Ishikawa (cell line): ENCODE measurements at regions not wholly inside any gene's neighbourhood (a gene's known extent, or its start where the extent isn't known, plus 50 kb on each side); places are given as distances from the start of the nearest gene placed in this dataset.

Experiments used
- CEBPB ChIP-seq: IDR thresholded peaks from 2 replicates; pipeline ENCODE4 v1.6.1; 2012
- CREB1 ChIP-seq: IDR thresholded peaks from 2 replicates; pipeline ENCODE4 v1.6.1; 2012; ENCODE audit warnings: low read depth
- EGR1 ChIP-seq: IDR thresholded peaks from 2 replicates; pipeline ENCODE4 v1.6.1; 2012
- EP300 ChIP-seq: IDR thresholded peaks from 2 replicates; pipeline ENCODE4 v1.6.1; 2012; ENCODE audit warnings: borderline replicate concordance
- FOXM1 ChIP-seq: IDR thresholded peaks from 2 replicates; pipeline ENCODE4 v1.6.1; 2012; ENCODE audit warnings: low read depth, borderline replicate concordance
- RAD21 ChIP-seq: IDR thresholded peaks from 2 replicates; pipeline ENCODE4 v1.6.1; 2012; ENCODE audit warnings: low read depth
- TAF1 ChIP-seq: IDR thresholded peaks from 2 replicates; pipeline ENCODE4 v1.6.1; 2012; ENCODE audit warnings: low read depth, mild to moderate bottlenecking
- TCF12 ChIP-seq: IDR thresholded peaks from 2 replicates; pipeline ENCODE4 v1.6.1; 2012; ENCODE audit warnings: low read depth
- TEAD4 ChIP-seq: IDR thresholded peaks from 2 replicates; pipeline ENCODE4 v1.6.1; 2012
- YY1 ChIP-seq: IDR thresholded peaks from 2 replicates; pipeline ENCODE4 v1.6.1; 2012; ENCODE audit warnings: low read depth
- ZBTB7A ChIP-seq: IDR thresholded peaks from 2 replicates; pipeline ENCODE4 v1.6.1; 2012; ENCODE audit warnings: low read depth
- TF ChIP-seq, protein P1 (sequence below): IDR thresholded peaks from 2 replicates; pipeline ENCODE4 v1.6.1; 2012
- TF ChIP-seq, protein P2 (sequence below): IDR thresholded peaks from 2 replicates; pipeline ENCODE4 v1.6.1; 2012; ENCODE audit warnings: low read depth, mild to moderate bottlenecking

DNA sequence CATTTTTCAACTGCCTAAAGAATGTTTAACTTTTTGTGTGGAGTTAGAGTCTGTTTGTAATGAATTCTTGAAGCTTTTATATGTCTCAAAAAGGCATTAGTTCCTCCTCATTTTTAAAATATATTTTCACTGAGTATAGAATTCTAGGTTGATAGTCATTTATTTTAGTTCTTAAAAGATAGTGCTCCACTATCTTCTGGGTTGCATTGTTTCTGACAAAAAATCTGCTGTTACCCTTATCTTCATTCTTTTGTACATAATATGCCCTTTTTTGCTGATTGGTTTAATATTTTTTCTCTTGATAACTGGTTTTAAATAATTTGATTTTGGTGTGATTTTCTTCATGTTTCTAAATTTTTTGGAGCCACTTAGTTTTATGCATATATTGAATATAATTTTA lies 754.7 kb upstream of the GYPC start:
- TF ChIP-seq RAD21 (no peak), TAF1 (no peak), YY1 (no peak), EP300 (no peak), CREB1 (no peak), CEBPB (no peak), TEAD4 (no peak), FOXM1 (no peak), EGR1 (no peak), ZBTB7A (no peak), TCF12 (no peak)
- TF ChIP-seq, protein P1, sequence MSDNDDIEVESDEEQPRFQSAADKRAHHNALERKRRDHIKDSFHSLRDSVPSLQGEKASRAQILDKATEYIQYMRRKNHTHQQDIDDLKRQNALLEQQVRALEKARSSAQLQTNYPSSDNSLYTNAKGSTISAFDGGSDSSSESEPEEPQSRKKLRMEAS: no peak
- TF ChIP-seq, protein P2, sequence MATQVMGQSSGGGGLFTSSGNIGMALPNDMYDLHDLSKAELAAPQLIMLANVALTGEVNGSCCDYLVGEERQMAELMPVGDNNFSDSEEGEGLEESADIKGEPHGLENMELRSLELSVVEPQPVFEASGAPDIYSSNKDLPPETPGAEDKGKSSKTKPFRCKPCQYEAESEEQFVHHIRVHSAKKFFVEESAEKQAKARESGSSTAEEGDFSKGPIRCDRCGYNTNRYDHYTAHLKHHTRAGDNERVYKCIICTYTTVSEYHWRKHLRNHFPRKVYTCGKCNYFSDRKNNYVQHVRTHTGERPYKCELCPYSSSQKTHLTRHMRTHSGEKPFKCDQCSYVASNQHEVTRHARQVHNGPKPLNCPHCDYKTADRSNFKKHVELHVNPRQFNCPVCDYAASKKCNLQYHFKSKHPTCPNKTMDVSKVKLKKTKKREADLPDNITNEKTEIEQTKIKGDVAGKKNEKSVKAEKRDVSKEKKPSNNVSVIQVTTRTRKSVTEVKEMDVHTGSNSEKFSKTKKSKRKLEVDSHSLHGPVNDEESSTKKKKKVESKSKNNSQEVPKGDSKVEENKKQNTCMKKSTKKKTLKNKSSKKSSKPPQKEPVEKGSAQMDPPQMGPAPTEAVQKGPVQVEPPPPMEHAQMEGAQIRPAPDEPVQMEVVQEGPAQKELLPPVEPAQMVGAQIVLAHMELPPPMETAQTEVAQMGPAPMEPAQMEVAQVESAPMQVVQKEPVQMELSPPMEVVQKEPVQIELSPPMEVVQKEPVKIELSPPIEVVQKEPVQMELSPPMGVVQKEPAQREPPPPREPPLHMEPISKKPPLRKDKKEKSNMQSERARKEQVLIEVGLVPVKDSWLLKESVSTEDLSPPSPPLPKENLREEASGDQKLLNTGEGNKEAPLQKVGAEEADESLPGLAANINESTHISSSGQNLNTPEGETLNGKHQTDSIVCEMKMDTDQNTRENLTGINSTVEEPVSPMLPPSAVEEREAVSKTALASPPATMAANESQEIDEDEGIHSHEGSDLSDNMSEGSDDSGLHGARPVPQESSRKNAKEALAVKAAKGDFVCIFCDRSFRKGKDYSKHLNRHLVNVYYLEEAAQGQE: no peak
